ENCODE measurements at regions not wholly inside any gene's neighbourhood (a gene's known extent, or its start where the extent isn't known, plus 50 kb on each side); places are given as distances from the start of the nearest gene placed in this dataset.

DNA sequence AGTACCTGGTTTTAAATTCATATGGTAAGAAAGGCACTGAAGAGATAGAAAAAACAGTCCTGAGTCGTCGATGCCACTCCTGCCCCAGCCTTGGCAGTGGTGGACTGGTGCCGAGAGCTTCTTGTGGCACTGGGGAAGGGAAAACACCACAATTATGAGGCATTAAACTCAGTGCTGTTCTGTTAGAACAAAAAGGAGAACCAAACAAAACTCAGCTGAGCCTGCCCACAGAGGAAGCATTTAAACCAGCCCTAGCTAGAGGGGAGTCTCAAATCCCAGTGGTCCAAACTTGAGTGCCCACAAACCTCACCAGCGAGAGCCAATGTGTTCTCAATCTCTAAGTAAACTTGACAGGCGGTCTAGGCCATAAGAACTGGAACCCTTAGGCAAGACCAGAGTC is 1254.5 kb upstream of the FAM98A start:
- no peaks in the 10 kb centered on the region for H3K27me3 Mint-ChIP-seq
- peaks cover 25% of the 10 kb centered on the region for H3K9me3 Mint-ChIP-seq (ENCODE audit: low read depth)
- TF ChIP-seq, protein P1, sequence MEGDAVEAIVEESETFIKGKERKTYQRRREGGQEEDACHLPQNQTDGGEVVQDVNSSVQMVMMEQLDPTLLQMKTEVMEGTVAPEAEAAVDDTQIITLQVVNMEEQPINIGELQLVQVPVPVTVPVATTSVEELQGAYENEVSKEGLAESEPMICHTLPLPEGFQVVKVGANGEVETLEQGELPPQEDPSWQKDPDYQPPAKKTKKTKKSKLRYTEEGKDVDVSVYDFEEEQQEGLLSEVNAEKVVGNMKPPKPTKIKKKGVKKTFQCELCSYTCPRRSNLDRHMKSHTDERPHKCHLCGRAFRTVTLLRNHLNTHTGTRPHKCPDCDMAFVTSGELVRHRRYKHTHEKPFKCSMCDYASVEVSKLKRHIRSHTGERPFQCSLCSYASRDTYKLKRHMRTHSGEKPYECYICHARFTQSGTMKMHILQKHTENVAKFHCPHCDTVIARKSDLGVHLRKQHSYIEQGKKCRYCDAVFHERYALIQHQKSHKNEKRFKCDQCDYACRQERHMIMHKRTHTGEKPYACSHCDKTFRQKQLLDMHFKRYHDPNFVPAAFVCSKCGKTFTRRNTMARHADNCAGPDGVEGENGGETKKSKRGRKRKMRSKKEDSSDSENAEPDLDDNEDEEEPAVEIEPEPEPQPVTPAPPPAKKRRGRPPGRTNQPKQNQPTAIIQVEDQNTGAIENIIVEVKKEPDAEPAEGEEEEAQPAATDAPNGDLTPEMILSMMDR (IDR thresholded peaks at IDR 0.05; ENCODE audit: unreplicated experiment): no peak
- DNase-seq (ENCODE audit: low spot score, unreplicated experiment): no peak
- no peak overlapping the region for H3K4me3 Mint-ChIP-seq (ENCODE audit: low read depth)
- no peaks in the 10 kb centered on the region for H3K4me1 Mint-ChIP-seq (ENCODE audit: low read depth)
- H3K36me3 Mint-ChIP-seq (ENCODE audit: insufficient read depth): no peaks in the 10 kb centered on the region
- H3K27ac Mint-ChIP-seq: no peak overlapping the region

DNA sequence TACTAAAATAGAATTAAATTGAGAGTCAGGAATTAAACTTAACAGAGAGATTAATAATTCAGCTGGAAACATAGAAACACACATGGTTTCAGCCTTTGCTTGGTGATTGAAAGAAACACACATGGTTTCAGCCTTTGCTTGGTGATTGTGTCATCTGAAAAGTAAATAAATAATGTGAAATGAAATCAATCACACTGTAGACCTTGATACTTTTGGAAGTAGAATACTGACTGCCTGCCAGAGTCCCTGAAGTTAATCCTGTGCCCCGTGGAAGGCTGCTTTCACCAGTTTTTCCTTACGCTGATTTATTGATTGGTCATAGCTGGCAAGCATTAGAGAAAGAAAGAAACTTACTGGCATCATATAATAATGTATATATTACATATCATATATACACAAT is 1252.7 kb upstream of the FAM98A start:
- Mint-ChIP-seq H3K27ac (no peak overlapping the region), H3K36me3 (ENCODE audit: insufficient read depth) (no peaks in the 10 kb centered on the region), H3K27me3 (no peaks in the 10 kb centered on the region), H3K9me3 (ENCODE audit: low read depth) (peaks cover 25% of the 10 kb centered on the region), H3K4me3 (ENCODE audit: low read depth) (no peak overlapping the region), H3K4me1 (ENCODE audit: low read depth) (peaks cover 7% of the 10 kb centered on the region)
- TF ChIP-seq, protein P1 (IDR thresholded peaks at IDR 0.05; ENCODE audit: unreplicated experiment): no peak
- DNase-seq (ENCODE audit: low spot score, unreplicated experiment): no peak

DNA sequence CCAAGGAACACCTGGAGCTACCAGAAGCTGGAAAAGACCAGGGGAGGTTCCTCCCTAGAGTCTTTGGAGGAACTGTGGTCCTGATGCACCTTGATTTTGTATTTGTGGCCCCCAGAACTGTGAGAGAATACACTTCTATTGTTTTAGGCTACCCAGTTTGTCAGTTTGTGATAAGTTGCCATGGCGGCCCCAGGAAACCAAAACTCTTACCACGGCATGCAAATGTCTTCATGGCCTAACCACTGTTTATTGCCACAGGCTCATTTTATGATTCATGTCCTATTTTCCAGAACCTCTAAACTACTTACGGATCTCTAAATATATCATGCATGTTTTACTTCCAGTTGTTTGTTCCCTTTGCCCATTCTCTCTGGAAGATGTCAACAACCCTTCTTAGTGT is 1250.7 kb upstream of the FAM98A start:
- H3K4me1 Mint-ChIP-seq (ENCODE audit: low read depth): peaks cover 7% of the 10 kb centered on the region
- TF ChIP-seq, protein P1 (IDR thresholded peaks at IDR 0.05; ENCODE audit: unreplicated experiment): no peak
- H3K27me3 Mint-ChIP-seq: no peaks in the 10 kb centered on the region
- no peak overlapping the region for H3K4me3 Mint-ChIP-seq (ENCODE audit: low read depth)
- H3K9me3 Mint-ChIP-seq (ENCODE audit: low read depth): peaks cover 13% of the 10 kb centered on the region
- no peak for DNase-seq (ENCODE audit: low spot score, unreplicated experiment)
- no peak overlapping the region for H3K27ac Mint-ChIP-seq
- no peaks in the 10 kb centered on the region for H3K36me3 Mint-ChIP-seq (ENCODE audit: insufficient read depth)

DNA sequence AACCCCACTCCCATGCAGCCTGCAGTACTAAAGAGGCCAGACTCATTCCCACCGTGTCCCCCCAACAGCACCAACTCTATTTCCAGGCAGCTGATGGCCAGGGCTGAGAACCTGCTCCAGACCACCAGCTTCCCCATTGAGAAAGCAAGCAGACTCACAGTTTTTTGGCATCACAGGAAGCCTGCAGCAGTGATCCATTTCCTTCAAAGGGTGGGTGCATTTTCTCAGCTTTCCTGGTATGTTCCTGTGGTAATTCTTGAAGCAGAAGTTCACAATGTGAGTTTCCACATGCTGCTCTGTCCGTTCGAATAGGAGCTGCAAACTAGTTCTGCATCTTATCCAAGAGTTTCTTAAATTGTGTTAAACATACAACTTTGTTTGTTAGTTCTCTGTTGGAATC is 1249.6 kb upstream of the FAM98A start:
- no peaks in the 10 kb centered on the region for H3K27me3 Mint-ChIP-seq
- H3K27ac Mint-ChIP-seq: no peak overlapping the region
- no peak overlapping the region for H3K4me3 Mint-ChIP-seq (ENCODE audit: low read depth)
- no peak for DNase-seq (ENCODE audit: low spot score, unreplicated experiment)
- TF ChIP-seq, protein P1 (IDR thresholded peaks at IDR 0.05; ENCODE audit: unreplicated experiment): no peak
- peaks cover 10% of the 10 kb centered on the region for H3K4me1 Mint-ChIP-seq (ENCODE audit: low read depth)
- H3K36me3 Mint-ChIP-seq (ENCODE audit: insufficient read depth): no peaks in the 10 kb centered on the region
- H3K9me3 Mint-ChIP-seq (ENCODE audit: low read depth): peaks cover 8% of the 10 kb centered on the region

DNA sequence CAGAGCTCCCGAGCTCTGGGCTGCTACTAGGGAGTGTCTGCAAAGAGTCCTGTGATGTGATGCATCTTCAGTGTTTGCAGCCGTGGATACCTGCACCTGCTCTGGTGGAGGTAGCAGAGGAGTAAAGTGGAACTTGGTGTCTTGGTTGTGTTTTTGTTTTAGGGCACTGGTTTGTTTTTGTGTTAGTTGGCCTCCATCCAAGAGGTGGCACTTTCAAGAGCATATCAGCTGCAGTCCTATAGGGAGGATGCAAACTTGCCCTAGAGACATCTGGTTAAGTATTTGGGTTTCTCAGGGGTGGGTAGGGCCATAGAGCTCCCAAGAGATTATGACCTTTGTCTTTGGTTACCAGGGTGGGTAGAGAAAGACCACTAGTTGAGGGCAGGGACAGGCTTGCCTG is 1249.0 kb upstream of the FAM98A start:
- Mint-ChIP-seq H3K27ac (no peak overlapping the region), H3K36me3 (ENCODE audit: insufficient read depth) (no peaks in the 10 kb centered on the region), H3K4me3 (ENCODE audit: low read depth) (no peak overlapping the region), H3K27me3 (no peaks in the 10 kb centered on the region), H3K9me3 (ENCODE audit: low read depth) (peaks cover 8% of the 10 kb centered on the region), H3K4me1 (ENCODE audit: low read depth) (peaks cover 10% of the 10 kb centered on the region)
- no peak for DNase-seq (ENCODE audit: low spot score, unreplicated experiment)
- TF ChIP-seq, protein P1 (IDR thresholded peaks at IDR 0.05; ENCODE audit: unreplicated experiment): no peak
